Osteoblast (primary cell): ENCODE measurements at regions not wholly inside any gene's neighbourhood (a gene's known extent, or its start where the extent isn't known, plus 50 kb on each side); places are given as distances from the start of the nearest gene placed in this dataset.
A peak's percentile ranks its signal among the peaks of the same experiment; 100 is the strongest.

Source experiments
- DNase-seq: peaks from one replicate; pipeline ENCODE4 v3.0.0; 2011; ENCODE audit warnings: low spot score, mixed read lengths; ENCODE audit not compliant: insufficient read length; ENCODE audit errors: missing footprints
- H2AFZ ChIP-seq: 2 replicates; pipeline ENCODE4 v1.6.0; 2011; ENCODE audit warnings: mild to moderate bottlenecking, low read length
- H3K27ac ChIP-seq: 2 replicates; pipeline ENCODE4 v1.5.1; 2011; ENCODE audit warnings: mild to moderate bottlenecking, low read depth, low read length, moderate library complexity
- H3K27me3 ChIP-seq: 2 replicates; pipeline ENCODE4 v1.6.0; 2012; ENCODE audit warnings: mild to moderate bottlenecking, control low read depth, inconsistent platforms, low read length, moderate library complexity; ENCODE audit not compliant: insufficient read depth
- H3K36me3 ChIP-seq: 2 replicates; pipeline ENCODE4 v1.5.1; 2011; ENCODE audit warnings: mild to moderate bottlenecking, low read length, control low read depth, moderate library complexity; ENCODE audit not compliant: insufficient read depth
- H3K4me1 ChIP-seq: 2 replicates; pipeline ENCODE4 v1.5.1; 2011; ENCODE audit warnings: mild to moderate bottlenecking, low read length, control low read depth, moderate library complexity; ENCODE audit not compliant: insufficient read depth
- H3K4me2 ChIP-seq: 2 replicates; pipeline ENCODE4 v1.6.0; 2011; ENCODE audit warnings: mild to moderate bottlenecking, low read length; ENCODE audit not compliant: insufficient read depth
- H3K4me3 ChIP-seq: fragments of 200-600 bp; sonication (generic); 3 replicates; pipeline ENCODE4 v1.5.1; 2012; ENCODE audit warnings: mild to moderate bottlenecking, low read length, inconsistent platforms; ENCODE audit not compliant: insufficient read depth
- H3K79me2 ChIP-seq: 2 replicates; pipeline ENCODE4 v1.6.0; 2012; ENCODE audit warnings: mild to moderate bottlenecking, low read length, control low read depth, inconsistent platforms; ENCODE audit not compliant: insufficient read depth
- H3K9me3 ChIP-seq: 2 replicates; pipeline ENCODE4 v1.5.1; 2011; ENCODE audit warnings: low read depth, low read length, control low read depth
- H4K20me1 ChIP-seq: 2 replicates; pipeline ENCODE4 v1.6.0; 2012; ENCODE audit warnings: mild to moderate bottlenecking, low read length, control low read depth; ENCODE audit not compliant: insufficient read depth
- CTCF ChIP-seq: IDR thresholded peaks from 2 replicates; pipeline ENCODE4 v1.5.1; 2011; ENCODE audit warnings: mild to moderate bottlenecking, low read depth, low read length, moderate library complexity; ENCODE audit errors: extremely low read depth

- TF ChIP-seq CTCF = no peak
- Histone ChIP-seq H3K4me1 (peaks cover 39% of the 10 kb centered on the region), H4K20me1 (no peaks in the 10 kb centered on the region), H2AFZ (no peak overlapping the region), H3K4me3 (no peak overlapping the region), H3K27me3 (no peaks in the 10 kb centered on the region), H3K27ac (peak overlapping the region; percentile 57), H3K36me3 (no peaks in the 10 kb centered on the region), H3K4me2 (peak overlapping the region; percentile 22), H3K79me2 (no peaks in the 10 kb centered on the region), H3K9me3 (no peaks in the 10 kb centered on the region)
- no peak for DNase-seq
Observed at GRCh38 chr11:28461846-28462245, 353.7 kb downstream of the METTL15 start.

GRCh38 chr11:28461338-28461737, 353.1 kb downstream of the METTL15 start:
- DNase-seq = no peak
- Histone ChIP-seq H3K27ac (peak overlapping the region; percentile 57), H3K9me3 (no peaks in the 10 kb centered on the region), H3K4me2 (peak overlapping the region; percentile 22), H4K20me1 (no peaks in the 10 kb centered on the region), H3K4me1 (peaks cover 39% of the 10 kb centered on the region), H3K79me2 (no peaks in the 10 kb centered on the region), H3K27me3 (no peaks in the 10 kb centered on the region), H3K4me3 (no peak overlapping the region), H2AFZ (no peak overlapping the region), H3K36me3 (no peaks in the 10 kb centered on the region)
- TF ChIP-seq CTCF = no peak

- H3K4me1 ChIP-seq = peaks cover 39% of the 10 kb centered on the region
- no peaks in the 10 kb centered on the region for H3K79me2 ChIP-seq
- no peak overlapping the region for H3K4me2 ChIP-seq
- no peak for TF ChIP-seq CTCF
- H3K36me3 ChIP-seq = no peaks in the 10 kb centered on the region
- H3K27ac ChIP-seq = peak overlapping the region; percentile 21
- no peaks in the 10 kb centered on the region for H3K9me3 ChIP-seq
- H3K27me3 ChIP-seq = no peaks in the 10 kb centered on the region
- H4K20me1 ChIP-seq = no peaks in the 10 kb centered on the region
- DNase-seq = no peak
- H2AFZ ChIP-seq = no peak overlapping the region
- H3K4me3 ChIP-seq = no peak overlapping the region
Observed at GRCh38 chr11:28460348-28460747, 352.2 kb downstream of the METTL15 start.

- Histone ChIP-seq H3K27me3 (no peaks in the 10 kb centered on the region), H3K79me2 (no peaks in the 10 kb centered on the region), H3K9me3 (no peaks in the 10 kb centered on the region), H4K20me1 (no peaks in the 10 kb centered on the region), H3K4me2 (no peak overlapping the region), H3K36me3 (no peaks in the 10 kb centered on the region), H2AFZ (no peak overlapping the region), H3K27ac (no peak overlapping the region), H3K4me1 (peaks cover 39% of the 10 kb centered on the region), H3K4me3 (no peak overlapping the region)
- TF ChIP-seq CTCF = no peak
- no peak for DNase-seq
Observed at GRCh38 chr11:28459912-28460311, 351.7 kb downstream of the METTL15 start.
